NCI-H1092 (cell line): ENCODE measurements at regions not wholly inside any gene's neighbourhood (a gene's known extent, or its start where the extent isn't known, plus 50 kb on each side); places are given as distances from the start of the nearest gene placed in this dataset.
A peak's percentile ranks its signal among the peaks of the same experiment; 100 is the strongest.

ENCODE experiments used
- DNase-seq: peaks from one replicate; lab custom pipeline; 2025; lab: John Stamatoyannopoulos, UW

DNA sequence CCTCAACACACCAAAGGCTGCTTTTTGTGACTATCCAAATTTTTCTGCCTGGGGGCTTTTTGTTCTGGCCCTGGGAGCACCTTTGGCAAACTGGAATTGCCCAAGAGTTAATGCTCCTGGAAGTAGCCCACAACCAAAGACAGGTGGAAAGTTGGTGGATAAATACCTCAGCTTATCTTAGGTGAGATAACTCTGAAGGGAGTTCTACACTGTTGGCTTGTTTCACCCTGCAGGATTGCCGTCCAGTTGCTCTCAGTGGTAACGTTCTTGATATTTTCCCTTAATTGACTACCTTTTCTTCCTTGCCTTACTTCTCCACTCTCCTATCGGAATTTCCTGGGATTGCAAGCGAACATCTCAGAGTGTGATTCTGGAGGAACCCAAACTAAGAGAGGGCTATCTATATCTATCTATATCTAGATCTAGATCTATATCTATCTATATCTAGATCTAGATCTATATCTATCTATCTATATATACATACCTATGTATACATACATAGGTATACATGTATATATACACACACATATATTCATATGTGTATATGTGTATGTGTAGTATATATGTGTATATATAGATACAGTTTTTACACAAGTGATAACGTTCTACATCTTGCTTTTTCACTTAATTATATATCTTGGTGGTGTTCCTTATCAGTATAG lies 82.6 kb upstream of the DHX15 start:
- DNase-seq = no peak

DNA sequence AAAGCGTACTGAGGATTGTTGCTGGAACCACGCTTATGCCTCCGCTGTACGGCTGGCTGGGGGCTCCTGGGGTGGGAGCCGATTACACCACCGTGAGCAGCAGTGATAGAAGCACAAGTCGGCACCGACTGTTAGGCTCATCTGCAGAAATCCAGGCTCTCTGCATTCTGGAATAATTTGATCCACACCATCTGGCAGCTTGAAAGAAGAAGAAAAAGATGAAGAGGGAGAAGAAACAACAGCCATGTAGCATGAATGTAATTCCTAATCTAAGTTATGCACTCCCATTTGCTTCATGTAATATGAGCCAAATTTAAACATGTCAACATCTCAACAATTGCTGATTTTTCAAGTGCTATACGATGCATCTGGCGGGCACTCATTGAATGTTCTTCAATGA lies 84.6 kb upstream of the DHX15 start:
- peak; percentile 5 for DNase-seq

DNA sequence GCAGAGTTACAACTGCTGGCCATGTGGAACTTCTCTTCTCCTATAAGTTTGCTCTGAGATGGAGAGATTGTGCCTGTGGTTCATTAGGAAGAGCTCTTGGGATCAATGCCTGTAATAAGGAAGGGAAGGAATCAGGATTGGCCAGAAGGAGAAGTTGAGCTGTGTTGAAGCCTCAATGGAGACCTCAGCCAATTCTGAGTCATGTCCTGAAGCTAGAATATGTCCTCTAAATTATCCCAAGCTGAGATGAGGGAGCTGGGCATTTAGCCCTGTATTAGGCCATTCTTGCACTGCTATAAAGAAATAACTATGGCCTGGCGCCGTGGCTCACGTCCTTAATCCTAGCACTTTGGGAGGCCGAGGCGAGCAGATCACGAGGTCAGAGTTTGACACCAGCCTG lies 85.4 kb upstream of the DHX15 start:
- no peak for DNase-seq

DNA sequence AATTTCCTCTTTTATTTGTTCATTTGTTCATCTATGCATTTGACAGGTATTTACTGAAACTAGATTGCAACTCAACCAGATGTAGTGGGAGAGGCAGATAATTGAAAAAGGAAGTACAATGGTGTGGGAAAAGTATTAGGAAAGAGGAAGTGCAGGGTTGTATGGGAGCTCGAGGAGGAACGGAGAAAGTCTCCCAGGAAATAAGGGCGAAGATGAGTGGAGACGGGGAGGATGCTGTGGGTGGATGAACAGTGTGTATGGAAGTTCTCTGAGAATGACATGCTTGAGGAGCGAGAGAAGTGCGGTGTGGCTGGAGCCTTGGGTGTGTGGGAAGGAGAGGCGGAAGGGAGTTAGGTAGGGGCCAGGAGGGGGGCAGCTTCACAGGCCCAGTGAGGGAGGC lies 87.5 kb upstream of the DHX15 start:
- DNase-seq = no peak

DNA sequence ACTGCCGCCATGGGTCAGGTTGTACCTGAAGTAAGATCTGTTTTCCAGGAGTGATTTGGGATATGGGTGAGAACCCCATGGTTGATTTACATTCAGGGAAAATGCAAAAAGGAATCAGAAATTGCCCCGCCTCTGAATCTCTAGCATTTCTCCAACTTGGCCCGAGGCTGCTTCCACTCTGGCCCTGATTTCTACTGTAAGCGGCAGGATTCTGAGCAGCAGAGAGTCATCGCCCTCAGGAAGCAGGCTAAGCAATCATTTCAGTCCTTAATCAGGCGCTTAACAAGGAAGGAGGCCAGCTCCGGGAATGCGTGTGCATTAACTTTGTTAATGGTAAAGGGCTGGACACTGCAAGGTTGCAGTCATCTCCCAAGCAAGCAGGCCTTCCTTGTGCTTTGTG lies 88.5 kb upstream of the DHX15 start:
- DNase-seq = no peak

DNA sequence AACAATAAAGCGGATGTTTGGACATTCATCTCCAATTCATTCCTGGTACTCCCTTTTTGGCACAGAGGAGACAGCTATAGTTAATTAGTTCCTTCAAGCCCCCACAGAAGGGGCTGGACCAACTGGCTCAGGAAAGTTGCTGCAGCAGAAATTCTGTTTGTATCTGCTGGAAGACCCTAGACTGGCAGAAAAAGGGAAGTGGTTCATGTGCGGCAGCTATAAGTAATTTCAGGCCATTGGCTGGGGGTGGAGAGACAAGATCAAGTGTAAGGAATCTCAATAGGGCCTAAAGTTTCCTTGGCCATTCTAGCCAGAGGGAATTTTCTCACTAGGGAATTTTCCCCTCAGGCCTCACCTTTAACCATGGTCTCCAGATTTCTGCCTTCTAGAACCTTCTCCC lies 89.9 kb upstream of the DHX15 start:
- DNase-seq = no peak

DNA sequence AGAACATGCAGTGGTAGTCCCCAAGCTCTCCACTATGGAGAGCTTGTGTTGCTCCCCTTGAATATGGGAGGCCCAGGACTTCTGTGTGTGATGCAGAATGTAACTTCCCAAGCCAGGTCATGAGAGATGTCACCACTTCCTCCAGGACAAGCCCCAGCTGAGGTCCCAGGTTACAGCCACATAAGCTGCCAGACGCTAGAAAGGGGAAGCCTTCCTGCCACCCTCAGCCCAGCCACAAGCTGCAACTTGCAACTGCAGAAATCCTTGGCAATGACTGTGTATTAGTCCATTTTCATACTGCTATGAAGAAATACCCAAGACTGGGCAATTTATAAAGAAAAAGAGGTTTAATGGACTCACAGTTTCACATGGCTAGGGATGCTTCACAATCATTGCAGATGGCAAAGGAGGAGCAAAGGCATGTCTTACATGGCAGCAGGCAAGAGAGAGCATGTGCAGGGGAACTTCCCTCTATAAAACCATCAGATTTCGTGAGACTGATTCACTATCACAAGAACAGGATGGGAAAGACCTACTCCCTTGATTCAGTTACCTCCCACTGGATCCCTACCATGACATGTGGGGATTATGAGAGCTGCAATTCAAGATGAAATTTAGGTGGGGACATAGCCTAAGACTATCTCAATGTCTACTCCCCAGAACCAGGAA lies 91.5 kb upstream of the DHX15 start:
- DNase-seq = no peak

DNA sequence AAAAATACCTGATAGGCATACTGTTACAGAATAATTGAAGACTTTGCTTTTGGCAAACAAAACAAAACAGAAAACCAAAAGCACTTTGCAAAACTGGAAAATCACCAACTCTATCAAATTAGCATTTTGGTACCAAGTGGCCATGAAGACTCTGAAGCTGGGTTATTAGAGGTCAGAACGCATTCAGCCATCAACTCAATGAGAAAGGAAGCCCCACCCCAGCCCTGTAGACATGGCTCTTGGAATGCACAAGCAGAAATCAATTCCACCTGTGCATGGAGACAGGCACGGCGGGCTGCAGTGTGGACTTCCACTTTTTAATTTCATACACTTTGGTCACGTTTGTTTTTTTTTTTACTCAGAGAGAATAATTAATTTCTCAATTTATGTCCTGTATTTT lies 93.6 kb upstream of the DHX15 start:
- no peak for DNase-seq

DNA sequence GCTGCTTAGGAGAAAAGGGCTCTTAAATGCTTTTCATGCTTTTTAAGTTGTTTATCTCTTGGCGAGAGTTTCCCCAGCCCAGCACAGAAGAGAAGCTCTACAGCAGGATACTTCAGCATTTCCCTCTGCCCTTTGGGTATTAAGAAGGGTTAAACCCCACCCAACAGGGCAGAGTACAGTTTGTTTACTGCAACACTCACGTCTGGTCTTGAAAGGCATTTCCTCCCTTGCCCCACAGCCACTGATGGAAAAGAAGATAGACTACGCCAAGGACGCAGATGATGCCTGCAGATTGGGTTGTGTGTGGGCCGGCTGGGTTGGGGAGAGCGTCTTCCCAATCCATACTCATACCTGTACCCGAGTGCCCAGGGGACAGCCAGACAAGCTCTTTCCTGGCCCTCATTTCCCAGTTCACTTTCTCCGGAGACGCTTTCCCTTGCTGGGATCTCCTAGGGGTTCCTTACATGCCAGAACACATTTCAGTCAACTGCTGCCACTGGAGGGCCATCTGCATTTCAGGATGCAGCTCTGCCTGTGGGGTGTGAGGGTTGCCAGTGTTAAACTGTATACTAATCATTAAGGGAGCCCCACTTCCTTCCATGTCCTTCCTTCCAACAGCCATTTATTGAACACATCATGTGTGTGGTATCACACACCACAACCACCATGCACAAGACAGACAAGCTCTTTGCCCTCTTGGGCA lies 96.5 kb upstream of the DHX15 start:
- no peak for DNase-seq

DNA sequence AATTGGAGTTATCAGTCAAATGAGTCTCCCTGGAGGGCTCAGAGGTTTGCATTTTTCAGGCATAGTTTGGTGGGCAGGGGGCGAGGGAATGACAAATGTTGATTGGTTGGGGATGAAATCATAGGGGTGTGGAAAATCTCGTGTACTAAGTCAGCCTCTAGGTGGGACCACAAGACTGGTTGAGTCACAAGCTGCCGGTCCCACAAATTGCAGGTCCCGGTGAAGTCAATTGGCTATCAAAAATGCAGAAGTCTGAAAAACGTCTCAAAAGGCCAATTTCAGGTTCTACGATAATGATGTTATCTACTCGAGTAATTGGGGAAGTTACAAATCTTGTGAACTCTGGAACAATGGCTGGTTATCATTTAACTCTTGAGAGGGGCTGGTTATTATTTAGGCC lies 98.8 kb upstream of the DHX15 start:
- DNase-seq = no peak

DNA sequence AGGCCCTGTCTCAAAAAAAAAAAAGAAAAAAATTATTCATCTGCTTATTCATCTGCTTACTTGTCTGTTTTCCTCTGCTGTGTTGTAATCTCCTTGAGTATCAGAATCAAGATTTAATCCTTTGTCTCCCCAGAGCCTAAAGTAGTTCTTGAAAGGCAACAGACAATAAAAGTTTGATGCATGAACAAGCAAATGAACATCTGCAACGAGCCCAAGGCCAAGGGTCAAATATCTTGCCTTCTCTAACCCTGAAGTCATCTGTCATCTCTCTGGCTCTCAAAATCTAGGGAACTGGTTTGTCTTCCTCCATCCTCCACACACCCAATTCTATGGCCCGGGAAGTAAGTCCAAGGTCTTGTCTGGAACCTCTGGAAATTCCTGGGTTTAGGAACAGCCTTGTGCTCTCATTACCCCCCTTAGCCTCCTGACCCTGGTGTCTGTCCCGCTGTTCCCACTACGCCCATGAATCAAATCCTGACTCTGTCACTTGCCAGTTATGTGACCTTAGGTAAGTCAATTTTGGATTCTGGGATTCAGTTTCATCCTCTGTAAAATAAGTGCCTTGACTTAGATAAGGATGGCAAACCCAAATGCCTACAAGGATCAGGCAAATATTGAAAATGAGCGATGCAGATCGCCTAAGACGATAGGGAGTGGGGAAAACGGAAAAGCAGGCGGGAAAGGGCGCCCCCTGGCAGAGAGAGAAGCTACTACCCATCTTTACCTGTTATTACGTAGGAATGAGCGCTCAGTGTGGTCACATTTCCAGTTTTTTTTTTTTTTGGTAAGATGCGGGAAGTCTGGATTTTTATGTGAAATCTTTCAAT lies 102.7 kb upstream of the DHX15 start:
- no peak for DNase-seq

DNA sequence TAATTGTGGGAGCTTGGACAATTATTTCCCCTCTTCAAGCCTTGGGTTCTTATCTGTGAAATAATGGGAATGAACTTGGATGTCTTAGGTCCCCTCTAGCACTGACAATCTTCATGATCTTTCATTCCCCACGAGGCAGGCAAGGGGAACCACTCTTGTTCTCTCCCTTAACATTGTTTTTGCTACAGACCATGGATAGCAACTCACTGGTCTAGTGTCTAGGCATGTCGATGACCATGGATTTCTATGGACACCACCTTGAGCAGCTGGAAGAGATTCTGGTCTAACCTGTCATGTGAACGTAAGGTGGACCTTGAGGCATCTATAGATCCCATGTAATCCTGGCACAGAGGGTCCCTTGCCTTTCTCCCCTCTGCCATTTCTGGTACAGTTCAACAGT lies 104.1 kb upstream of the DHX15 start:
- DNase-seq = no peak

DNA sequence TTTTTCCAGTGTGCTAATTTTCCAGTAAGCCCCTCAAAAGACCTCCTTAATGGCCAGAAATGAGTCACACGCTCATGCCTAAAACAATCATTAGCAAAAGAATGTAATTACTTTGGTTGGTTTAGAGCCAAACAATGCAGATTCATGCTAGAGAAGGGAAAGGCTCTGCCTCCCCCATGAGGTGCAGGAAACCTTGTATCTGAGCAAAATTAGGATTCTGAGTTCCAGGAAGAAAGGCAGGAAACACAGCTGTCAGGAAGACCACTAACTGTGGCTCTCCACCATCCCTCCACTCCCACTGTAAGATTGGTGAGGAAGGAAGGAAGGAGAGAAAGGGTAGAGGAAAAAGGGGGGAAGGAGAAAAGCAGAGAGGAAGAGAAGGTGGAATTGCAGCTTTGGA lies 104.9 kb upstream of the DHX15 start:
- no peak for DNase-seq

DNA sequence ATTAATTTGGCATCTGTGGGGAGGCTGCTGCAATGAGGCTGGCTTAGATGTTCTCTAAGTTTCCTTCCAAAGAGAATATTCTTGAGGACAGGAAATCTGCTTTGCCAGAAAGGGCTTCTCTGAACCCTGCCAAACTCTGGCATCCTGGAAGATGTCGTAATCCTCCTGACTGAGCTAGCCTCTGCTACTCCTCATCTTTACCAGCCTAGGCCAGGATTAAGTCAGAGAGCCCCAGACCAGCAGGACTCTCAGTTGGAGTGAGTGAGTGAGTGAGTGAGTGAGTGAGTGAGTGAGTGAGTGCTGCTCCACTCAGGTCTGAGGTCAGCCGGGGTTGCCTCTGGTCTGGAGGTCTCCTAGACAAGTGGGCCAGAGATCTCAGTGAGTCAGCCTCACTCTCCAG lies 104.9 kb upstream of the SOD3 start:
- DNase-seq = no peak

DNA sequence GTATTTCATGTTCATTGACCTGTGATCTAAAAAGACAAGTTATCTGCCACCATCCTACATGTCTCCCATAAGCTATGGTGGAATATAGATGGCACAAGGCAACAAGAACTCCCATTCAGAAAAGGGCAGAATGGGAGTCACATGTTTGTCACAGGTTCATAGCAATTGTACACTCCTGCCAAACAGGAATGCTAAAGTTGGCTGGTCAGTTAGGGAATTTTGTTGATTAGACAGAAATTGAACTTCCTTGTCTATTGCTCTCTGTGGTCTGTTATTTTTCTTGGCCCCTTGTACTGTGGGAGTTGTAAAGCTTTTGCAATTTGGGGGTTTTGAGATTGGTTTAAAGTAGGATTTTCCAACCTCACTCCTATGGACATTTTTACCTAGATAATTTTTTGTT lies 101.7 kb upstream of the SOD3 start:
- DNase-seq = no peak

DNA sequence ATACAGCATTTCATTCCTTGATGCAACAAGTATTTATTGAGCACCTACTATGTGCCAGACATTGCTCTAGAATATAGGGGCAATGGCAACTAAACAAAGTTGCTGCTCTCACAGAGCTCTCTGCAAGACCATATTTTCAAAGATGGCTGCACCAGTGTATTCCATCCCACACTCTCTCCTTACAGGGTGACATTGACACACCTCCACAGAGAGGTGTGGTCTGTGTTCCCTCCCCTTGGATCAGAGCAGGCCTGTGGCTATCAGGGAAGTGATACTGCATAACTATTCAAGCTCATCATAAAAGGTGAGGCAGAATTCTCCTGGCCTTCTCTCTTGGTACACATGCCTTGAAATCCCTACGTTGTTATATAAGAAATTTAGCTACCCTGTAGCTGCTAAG lies 95.3 kb upstream of the SOD3 start:
- DNase-seq = no peak

DNA sequence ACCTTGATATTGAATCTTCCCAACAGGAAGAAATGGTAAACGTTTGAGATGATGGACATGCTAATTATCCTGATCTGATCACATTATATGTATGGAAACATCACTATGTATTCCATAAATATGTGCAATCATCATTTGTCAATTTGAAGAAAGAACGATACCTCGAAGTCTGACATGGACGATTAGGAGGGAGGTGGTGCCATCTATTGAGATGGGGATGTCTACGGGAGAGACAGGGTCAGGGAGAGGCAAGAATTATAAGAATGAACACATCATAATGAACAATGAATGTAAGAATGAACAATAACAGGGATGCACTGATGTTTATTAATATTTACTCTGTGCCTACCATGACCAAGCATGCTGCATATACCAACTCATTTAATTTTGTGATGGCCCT lies 93.7 kb upstream of the SOD3 start:
- DNase-seq = no peak

DNA sequence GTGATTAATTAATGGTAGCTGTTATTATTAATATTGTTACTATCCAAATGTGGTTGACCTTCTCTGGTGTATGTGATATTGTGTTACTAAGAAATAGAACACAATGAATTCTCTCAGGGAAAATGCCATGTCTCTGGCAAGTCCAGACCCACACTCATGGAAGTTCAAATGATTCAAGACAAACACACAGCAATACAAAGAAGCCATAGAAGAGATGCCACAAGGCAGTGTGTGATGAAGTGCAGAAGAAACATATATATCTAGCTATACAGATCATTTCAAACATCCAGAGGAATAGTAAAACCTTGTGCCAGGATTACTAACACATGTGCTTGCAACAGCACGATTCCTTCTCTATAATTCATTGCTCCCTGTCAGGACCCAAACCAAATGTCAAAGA lies 93.1 kb upstream of the SOD3 start:
- DNase-seq = no peak

DNA sequence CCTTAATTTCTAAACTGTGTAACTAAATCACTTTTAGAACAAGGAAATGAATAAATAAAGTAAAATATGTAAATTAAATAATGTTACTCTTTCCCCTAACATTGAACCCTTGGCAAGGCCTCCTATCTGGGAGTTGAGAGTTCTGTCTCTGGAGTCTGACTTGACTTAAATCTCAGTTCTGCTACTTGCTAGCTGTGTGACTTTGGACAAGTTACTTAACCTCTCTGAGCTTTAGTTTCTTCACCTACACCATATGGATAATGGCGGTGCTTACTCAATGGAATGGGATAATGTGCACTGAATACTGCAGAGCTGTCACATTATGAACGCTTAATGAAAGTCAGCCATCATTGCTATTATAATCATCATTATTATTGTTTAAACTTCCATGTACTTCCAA lies 92.1 kb upstream of the SOD3 start:
- DNase-seq = no peak

DNA sequence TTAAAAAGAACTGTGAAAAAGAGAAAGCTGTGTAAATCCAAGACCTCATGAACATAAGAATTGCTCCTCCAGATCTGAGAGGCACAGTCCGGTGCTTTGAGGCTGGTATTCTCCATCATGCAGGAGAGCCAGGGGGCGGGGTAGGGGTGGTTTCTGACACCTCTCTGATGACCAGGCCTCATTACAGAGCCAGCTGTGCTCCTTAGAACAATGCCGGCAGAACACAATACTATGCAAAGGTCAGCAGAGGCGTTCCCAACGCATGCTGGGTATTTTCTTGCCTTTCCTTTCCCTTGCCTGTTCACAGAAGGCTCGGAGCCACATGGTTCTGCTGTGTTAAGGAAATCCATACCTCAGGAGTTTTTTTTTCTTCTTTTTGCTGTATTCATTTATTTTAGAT lies 91.2 kb upstream of the SOD3 start:
- no peak for DNase-seq

DNA sequence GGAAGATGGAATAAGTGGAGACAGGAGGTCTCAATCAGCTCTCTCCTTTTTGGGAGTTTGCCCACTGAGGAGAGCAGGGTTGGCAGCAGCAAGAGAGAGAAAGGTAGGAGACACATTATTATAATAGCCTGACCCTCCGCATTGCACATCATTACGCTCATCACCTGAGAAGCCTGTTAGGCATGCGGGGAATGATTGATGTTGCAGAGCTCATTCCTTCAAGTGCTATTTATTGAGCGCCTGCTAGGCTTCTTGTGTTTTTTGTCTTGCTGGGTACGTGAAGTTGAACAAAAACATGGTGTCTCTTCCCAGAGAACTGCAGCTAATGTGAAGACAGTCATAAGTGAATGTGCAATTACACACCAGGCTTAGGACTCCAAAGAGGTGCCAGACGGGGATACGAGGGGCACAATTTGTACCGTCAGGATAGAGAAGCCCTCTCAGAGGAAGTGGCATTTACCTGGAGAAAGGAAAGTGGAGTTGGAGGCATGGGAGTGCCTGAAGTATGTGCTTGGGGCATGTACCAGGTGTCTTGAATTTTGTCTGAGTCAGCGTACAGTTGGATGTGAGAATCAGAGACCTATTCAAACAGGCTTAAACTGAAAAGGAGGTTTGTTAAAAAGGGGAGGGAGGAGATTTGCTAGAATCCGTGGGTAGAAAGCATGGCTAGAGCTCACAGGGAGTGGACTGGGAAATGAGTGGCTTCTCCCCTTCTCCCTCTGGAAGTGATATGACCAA lies 90.2 kb upstream of the SOD3 start:
- no peak for DNase-seq

DNA sequence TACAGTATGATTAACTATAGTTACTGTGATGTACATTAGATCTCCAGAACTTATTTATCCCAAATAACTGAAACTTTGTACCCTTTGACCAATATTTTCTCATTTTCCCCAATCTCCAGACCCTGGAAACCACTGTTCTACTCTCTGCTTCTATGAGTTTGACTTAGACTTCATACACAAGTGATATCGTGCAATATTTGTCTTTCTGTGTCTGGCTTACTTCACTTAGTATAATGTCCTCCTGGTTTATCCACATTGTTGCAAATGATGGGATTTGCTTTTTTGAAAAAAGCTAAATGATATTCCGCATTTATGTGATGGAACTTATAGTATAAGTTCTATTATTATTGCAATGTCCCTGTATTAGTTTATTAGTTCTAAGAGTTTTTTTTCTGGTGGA lies 81.8 kb upstream of the SOD3 start:
- no peak for DNase-seq
